HCT116 (cell line): ENCODE measurements at regions not wholly inside any gene's neighbourhood (a gene's known extent, or its start where the extent isn't known, plus 50 kb on each side); places are given as distances from the start of the nearest gene placed in this dataset.

Experiments
- ATAC-seq: fragments of 200-7000 bp; cut with Tn5 transposase; 2 replicates; pipeline ENCODE4 v1.9.1; 2020; ENCODE audit warnings: mild to moderate bottlenecking, moderate library complexity
- BruUV-seq: library from RNA; stranded (reverse); fragments of 400-500 nt; replicated peaks from 2 replicates; lab custom pipeline; 2021; lab: Mats Ljungman, UMichigan
- CTCF ChIA-PET: fragments of 300-600 bp; sonication (Branson Sonifier 250); formaldehyde crosslinking; loops from one replicate; lab custom pipeline; 2021; ENCODE audit warnings: antibody characterized with exemption; lab: Charles Lee
- POLR2A ChIA-PET: fragments of 300-600, 350-600 bp; sonication (Branson Sonifier 250); formaldehyde crosslinking; loops from one replicate; lab custom pipeline; 2021; ENCODE audit warnings: antibody characterized with exemption; lab: Charles Lee
- RAD21 ChIA-PET, 2 experiments: fragments of 300-600 bp; sonication (Branson Sonifier 250); formaldehyde crosslinking; loops; one replicate each; lab custom pipeline; 2023; ENCODE audit warnings: low total read pairs in 2 of 2; ENCODE audit not compliant: uncharacterized antibody in 2 of 2, unreplicated experiment in 2 of 2, low non-redundant PET in 1 of 2; lab: Charles Lee
- DNase-seq: peaks from one replicate; pipeline ENCODE4 v3.0.0-alpha.2; 2010; ENCODE audit warnings: low read depth, low spot score
- H2AFZ ChIP-seq: fragments of 200-600 bp; shearing (Covaris generic), sonication (generic); 2 replicates; pipeline ENCODE4 v1.6.1; 2017; ENCODE audit warnings: low read depth, mixed run types, mixed read lengths, antibody characterized with exemption, low read length; ENCODE audit not compliant: poor library complexity, severe bottlenecking
- H3K27ac ChIP-seq: 2 replicates; pipeline ENCODE4 v1.5.1; 2012; ENCODE audit warnings: low read depth, low read length
- H3K27me3 ChIP-seq: fragments of 200-600 bp; sonication (generic); 2 replicates; pipeline ENCODE4 v1.6.1; 2016; ENCODE audit warnings: mixed run types, low read length, mixed read lengths; ENCODE audit not compliant: insufficient read depth
- H3K36me3 ChIP-seq, 2 experiments: fragments of 200-500 bp in 1 of 2; fragments of 200-600 bp in 1 of 2; sonication (Bioruptor generic) in 1 of 2; sonication (generic) in 1 of 2; 2 replicates each; pipeline versions ENCODE4 v1.5.1 to v1.6.1; 2014 to 2016; ENCODE audit warnings: low read length in 2 of 2, inconsistent platforms in 1 of 2, mixed read lengths in 1 of 2, mixed run types in 1 of 2; ENCODE audit not compliant: insufficient read depth in 2 of 2, control insufficient read depth in 1 of 2
- H3K4me1 ChIP-seq, 2 experiments: fragments of 200-600 bp in 1 of 2; sonication (generic) in 1 of 2; 2 replicates each; pipeline versions ENCODE4 v1.5.1 to v1.6.1; 2012 to 2017; ENCODE audit warnings: low read length in 2 of 2, inconsistent platforms in 1 of 2, mild to moderate bottlenecking in 1 of 2, mixed read lengths in 1 of 2, mixed run types in 1 of 2, moderate library complexity in 1 of 2; ENCODE audit not compliant: insufficient read depth in 2 of 2, control insufficient read depth in 1 of 2
- H3K4me2 ChIP-seq: fragments of 200-600 bp; sonication (generic); 2 replicates; pipeline ENCODE4 v1.6.1; 2017; ENCODE audit warnings: mixed run types, low read length, mixed read lengths
- H3K4me3 ChIP-seq, 2 experiments: fragments of 200-600 bp in 1 of 2; sonication (generic) in 1 of 2; replicated peaks in 1 of 2; 2 replicates each; pipeline ENCODE4 v1.5.1; 2011 to 2016; ENCODE audit warnings: low read length in 2 of 2, control low read depth in 1 of 2, low read depth in 1 of 2, mild to moderate bottlenecking in 1 of 2, mixed read lengths in 1 of 2, mixed run types in 1 of 2
- H3K79me2 ChIP-seq: fragments of 200-600 bp; sonication (generic); 2 replicates; pipeline ENCODE4 v1.6.1; 2017; ENCODE audit warnings: mild to moderate bottlenecking, mixed run types, low read length, moderate library complexity, mixed read lengths; ENCODE audit not compliant: insufficient read depth
- H3K9ac ChIP-seq: fragments of 200-600 bp; sonication (generic); 2 replicates; pipeline ENCODE4 v1.6.1; 2016; ENCODE audit warnings: low read length, mixed read lengths
- H3K9me2 ChIP-seq: fragments of 200-600 bp; sonication (generic), shearing (Covaris generic); 2 replicates; pipeline ENCODE4 v1.6.1; 2017; ENCODE audit warnings: mixed run types, mild to moderate bottlenecking, moderate library complexity; ENCODE audit not compliant: insufficient read depth
- H3K9me3 ChIP-seq, 2 experiments: fragments of 200-500 bp in 1 of 2; fragments of 200-600 bp in 1 of 2; sonication (Bioruptor generic) in 1 of 2; sonication (generic) in 1 of 2; 2 replicates each; pipeline ENCODE4 v1.6.1; 2014 to 2017; ENCODE audit warnings: low read length in 2 of 2, mixed read lengths in 2 of 2, inconsistent platforms in 1 of 2, low read depth in 1 of 2, mild to moderate bottlenecking in 1 of 2, mixed run types in 1 of 2, moderate library complexity in 1 of 2; ENCODE audit not compliant: control insufficient read depth in 1 of 2, insufficient read depth in 1 of 2
- H4K20me1 ChIP-seq: fragments of 200-600 bp; sonication (generic), shearing (Covaris generic); 2 replicates; pipeline ENCODE4 v1.6.1; 2017; ENCODE audit warnings: mixed run types, mild to moderate bottlenecking, moderate library complexity; ENCODE audit not compliant: insufficient read depth
- ATF3 ChIP-seq: IDR thresholded peaks from 2 replicates; pipeline ENCODE4 v1.6.1; 2012
- CEBPB ChIP-seq: IDR thresholded peaks from 2 replicates; pipeline ENCODE4 v1.6.1; 2012; ENCODE audit warnings: low read depth
- EZH2phosphoT487 ChIP-seq: fragments of 200-600 bp; IDR thresholded peaks from 2 replicates; pipeline ENCODE4 v1.6.1; 2018; ENCODE audit warnings: antibody characterized with exemption, borderline replicate concordance
- MAX ChIP-seq: IDR thresholded peaks from 2 replicates; pipeline ENCODE4 v1.6.1; 2012
- POLR2A ChIP-seq: IDR thresholded peaks from 2 replicates; pipeline ENCODE4 v1.7.0; 2011; ENCODE audit warnings: borderline replicate concordance; ENCODE audit not compliant: insufficient read depth, insufficient read length; ENCODE audit errors: extremely low read depth
- POLR2AphosphoS5 ChIP-seq: IDR thresholded peaks from 2 replicates; pipeline ENCODE4 v1.6.1; 2011; ENCODE audit warnings: mild to moderate bottlenecking, low read depth, low read length, moderate library complexity
- RAD21 ChIP-seq: IDR thresholded peaks from 2 replicates; pipeline ENCODE4 v1.6.1; 2012; ENCODE audit warnings: low read depth, mild to moderate bottlenecking
- SP1 ChIP-seq: IDR thresholded peaks from 2 replicates; pipeline ENCODE4 v1.6.1; 2012; ENCODE audit warnings: low read depth
- TCF7L2 ChIP-seq: IDR thresholded peaks from 2 replicates; pipeline ENCODE4 v1.7.0; 2011; ENCODE audit warnings: borderline replicate concordance, inconsistent platforms; ENCODE audit not compliant: insufficient read depth, insufficient read length; ENCODE audit errors: extremely low read depth
- intact Hi-C: fragments of 100-400 bp; cut with micrococcal nuclease; formaldehyde crosslinking; loops from 2 replicates; pipeline ENCODE4 v1.10.0; 2022
- TF ChIP-seq, protein P1 (sequence below): IDR thresholded peaks from 2 replicates; pipeline ENCODE4 v1.6.1; 2012; ENCODE audit warnings: low read depth
- TF ChIP-seq, protein P2 (sequence below), 3 experiments: fragments of 200-600 bp in 1 of 3; sonication (generic) in 1 of 3; IDR thresholded peaks in 2 of 3; conservative IDR thresholded peaks in 1 of 3; 2 replicates each; pipeline ENCODE4 v1.5.1; 2012 to 2017; ENCODE audit warnings: low read depth in 2 of 3, low read length in 2 of 3, antibody characterized with exemption in 1 of 3, borderline replicate concordance in 1 of 3, control low read depth in 1 of 3, mild to moderate bottlenecking in 1 of 3, mixed read lengths in 1 of 3, mixed run types in 1 of 3, moderate library complexity in 1 of 3; ENCODE audit not compliant: insufficient read depth in 1 of 3

- H3K9me3 ChIP-seq, result no peaks in the 10 kb centered on the region
- BruUV-seq, result no TSS peak
- no peaks in the 10 kb centered on the region for H3K27me3 ChIP-seq
- ChIA-PET CTCF (no interaction called here), RAD21 (no interaction called here), POLR2A (no interaction called here)
- no peak overlapping the region for H3K9ac ChIP-seq
- H2AFZ ChIP-seq, result no peak overlapping the region
- no peak overlapping the region for H3K4me3 ChIP-seq
- H3K4me2 ChIP-seq, result no peak overlapping the region
- no peak for DNase-seq
- no peaks in the 10 kb centered on the region for H3K9me2 ChIP-seq
- no peaks in the 10 kb centered on the region for H3K36me3 ChIP-seq
- intact Hi-C loops, result loop anchor here (5.0 kb wide), 1 partner anchor 625 kb away; no protein-coding TSS in a partner anchor
- H4K20me1 ChIP-seq, result no peaks in the 10 kb centered on the region
- H3K4me1 ChIP-seq, result no peaks in the 10 kb centered on the region
- H3K79me2 ChIP-seq, result no peaks in the 10 kb centered on the region
- TF ChIP-seq, protein P1, sequence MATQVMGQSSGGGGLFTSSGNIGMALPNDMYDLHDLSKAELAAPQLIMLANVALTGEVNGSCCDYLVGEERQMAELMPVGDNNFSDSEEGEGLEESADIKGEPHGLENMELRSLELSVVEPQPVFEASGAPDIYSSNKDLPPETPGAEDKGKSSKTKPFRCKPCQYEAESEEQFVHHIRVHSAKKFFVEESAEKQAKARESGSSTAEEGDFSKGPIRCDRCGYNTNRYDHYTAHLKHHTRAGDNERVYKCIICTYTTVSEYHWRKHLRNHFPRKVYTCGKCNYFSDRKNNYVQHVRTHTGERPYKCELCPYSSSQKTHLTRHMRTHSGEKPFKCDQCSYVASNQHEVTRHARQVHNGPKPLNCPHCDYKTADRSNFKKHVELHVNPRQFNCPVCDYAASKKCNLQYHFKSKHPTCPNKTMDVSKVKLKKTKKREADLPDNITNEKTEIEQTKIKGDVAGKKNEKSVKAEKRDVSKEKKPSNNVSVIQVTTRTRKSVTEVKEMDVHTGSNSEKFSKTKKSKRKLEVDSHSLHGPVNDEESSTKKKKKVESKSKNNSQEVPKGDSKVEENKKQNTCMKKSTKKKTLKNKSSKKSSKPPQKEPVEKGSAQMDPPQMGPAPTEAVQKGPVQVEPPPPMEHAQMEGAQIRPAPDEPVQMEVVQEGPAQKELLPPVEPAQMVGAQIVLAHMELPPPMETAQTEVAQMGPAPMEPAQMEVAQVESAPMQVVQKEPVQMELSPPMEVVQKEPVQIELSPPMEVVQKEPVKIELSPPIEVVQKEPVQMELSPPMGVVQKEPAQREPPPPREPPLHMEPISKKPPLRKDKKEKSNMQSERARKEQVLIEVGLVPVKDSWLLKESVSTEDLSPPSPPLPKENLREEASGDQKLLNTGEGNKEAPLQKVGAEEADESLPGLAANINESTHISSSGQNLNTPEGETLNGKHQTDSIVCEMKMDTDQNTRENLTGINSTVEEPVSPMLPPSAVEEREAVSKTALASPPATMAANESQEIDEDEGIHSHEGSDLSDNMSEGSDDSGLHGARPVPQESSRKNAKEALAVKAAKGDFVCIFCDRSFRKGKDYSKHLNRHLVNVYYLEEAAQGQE, result no peak
- TF ChIP-seq SP1 (no peak), EZH2phosphoT487 (no peak), ATF3 (no peak), MAX (no peak), TCF7L2 (no peak), CEBPB (no peak), RAD21 (no peak), POLR2AphosphoS5 (no peak), POLR2A (no peak)
- TF ChIP-seq, protein P2, sequence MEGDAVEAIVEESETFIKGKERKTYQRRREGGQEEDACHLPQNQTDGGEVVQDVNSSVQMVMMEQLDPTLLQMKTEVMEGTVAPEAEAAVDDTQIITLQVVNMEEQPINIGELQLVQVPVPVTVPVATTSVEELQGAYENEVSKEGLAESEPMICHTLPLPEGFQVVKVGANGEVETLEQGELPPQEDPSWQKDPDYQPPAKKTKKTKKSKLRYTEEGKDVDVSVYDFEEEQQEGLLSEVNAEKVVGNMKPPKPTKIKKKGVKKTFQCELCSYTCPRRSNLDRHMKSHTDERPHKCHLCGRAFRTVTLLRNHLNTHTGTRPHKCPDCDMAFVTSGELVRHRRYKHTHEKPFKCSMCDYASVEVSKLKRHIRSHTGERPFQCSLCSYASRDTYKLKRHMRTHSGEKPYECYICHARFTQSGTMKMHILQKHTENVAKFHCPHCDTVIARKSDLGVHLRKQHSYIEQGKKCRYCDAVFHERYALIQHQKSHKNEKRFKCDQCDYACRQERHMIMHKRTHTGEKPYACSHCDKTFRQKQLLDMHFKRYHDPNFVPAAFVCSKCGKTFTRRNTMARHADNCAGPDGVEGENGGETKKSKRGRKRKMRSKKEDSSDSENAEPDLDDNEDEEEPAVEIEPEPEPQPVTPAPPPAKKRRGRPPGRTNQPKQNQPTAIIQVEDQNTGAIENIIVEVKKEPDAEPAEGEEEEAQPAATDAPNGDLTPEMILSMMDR (IDR thresholded peaks at IDR 0.05 in 2 of 3, conservative IDR thresholded peaks at IDR 0.05 in 1 of 3; ENCODE audit: borderline replicate concordance in 1 of 3, insufficient read depth in 1 of 3, low read depth in 2 of 3, low read length in 2 of 3), result no peak
- no peak overlapping the region for H3K27ac ChIP-seq
- ATAC-seq, result no peak
Observed at GRCh38 chr1:59071876-59072582, 224.9 kb upstream of the FGGY start.
